GM23338 (cell line): ENCODE measurements at regions not wholly inside any gene's neighbourhood (a gene's known extent, or its start where the extent isn't known, plus 50 kb on each side); places are given as distances from the start of the nearest gene placed in this dataset.
"Not testable (repeated sequence)": the region's sequence is repeated elsewhere in the genome, so short reads cannot be mapped to it uniquely, and the experiment has no call there.

ENCODE experiments used
- ATAC-seq: fragments of 200-7000 bp; cut with Tn5 transposase; 3 replicates; pipeline ENCODE4 v1.9.1; 2020
- DNase-seq: peaks from one replicate; pipeline ENCODE4 v3.0.0-alpha.2; 2015; ENCODE audit warnings: low spot score
- H2AFZ ChIP-seq: fragments of 200-600 bp; sonication (generic); 2 replicates; pipeline ENCODE4 v1.8.0; 2016; ENCODE audit warnings: antibody characterized with exemption, mild to moderate bottlenecking, moderate library complexity
- H3F3A ChIP-seq: fragments of 200-600 bp; sonication (generic); replicated peaks from 2 replicates; pipeline ENCODE4 v1.8.0; 2017; ENCODE audit warnings: antibody characterized with exemption, mixed run types, low read depth
- H3K27ac ChIP-seq: fragments of 200-600 bp; sonication (generic); 2 replicates; pipeline ENCODE4 v1.6.1; 2016; ENCODE audit warnings: low read depth
- H3K27me3 ChIP-seq: fragments of 200-600 bp; sonication (generic); 2 replicates; pipeline ENCODE4 v1.8.0; 2016; ENCODE audit warnings: mild to moderate bottlenecking, mixed run types, moderate library complexity; ENCODE audit not compliant: insufficient read depth
- H3K36me3 ChIP-seq: fragments of 200-600 bp; sonication (generic); 2 replicates; pipeline ENCODE4 v1.8.0; 2016; ENCODE audit warnings: mild to moderate bottlenecking; ENCODE audit not compliant: insufficient read depth
- H3K4me1 ChIP-seq: fragments of 200-600 bp; sonication (generic); 2 replicates; pipeline ENCODE4 v1.8.0; 2016; ENCODE audit warnings: mild to moderate bottlenecking, moderate library complexity; ENCODE audit not compliant: insufficient read depth
- H3K4me2 ChIP-seq: fragments of 200-600 bp; sonication (generic); 2 replicates; pipeline ENCODE4 v1.7.1; 2017; ENCODE audit warnings: mixed run types
- H3K4me3 ChIP-seq: fragments of 200-600 bp; sonication (generic); 2 replicates; pipeline ENCODE4 v1.6.1; 2016; ENCODE audit warnings: mixed run types
- H3K79me2 ChIP-seq: fragments of 200-600 bp; sonication (generic); replicated peaks from 2 replicates; pipeline ENCODE4 v1.8.0; 2017; ENCODE audit warnings: mild to moderate bottlenecking; ENCODE audit not compliant: insufficient read depth
- H3K9me2 ChIP-seq: fragments of 200-600 bp; sonication (generic); 2 replicates; pipeline ENCODE4 v1.8.0; 2017; ENCODE audit not compliant: insufficient read depth
- H4K20me1 ChIP-seq: fragments of 200-600 bp; sonication (generic); replicated peaks from 2 replicates; pipeline ENCODE4 v1.8.0; 2017; ENCODE audit warnings: mild to moderate bottlenecking; ENCODE audit not compliant: insufficient read depth
- H3K27ac Mint-ChIP-seq: 2 replicates; pipeline ENCODE4 v1.8.0; 2020; ENCODE audit warnings: inconsistent platforms, mild to moderate bottlenecking, moderate library complexity, mixed read lengths
- H3K27me3 Mint-ChIP-seq: 3 replicates; pipeline ENCODE4 v1.8.0; 2022; ENCODE audit warnings: low read depth, mild to moderate bottlenecking, moderate library complexity, mixed read lengths, inconsistent platforms; ENCODE audit not compliant: insufficient read depth, poor library complexity
- H3K36me3 Mint-ChIP-seq: 3 replicates; pipeline ENCODE4 v1.8.0; 2021; ENCODE audit warnings: low read depth, mild to moderate bottlenecking, inconsistent platforms, moderate library complexity, mixed read lengths
- H3K4me1 Mint-ChIP-seq: 3 replicates; pipeline ENCODE4 v1.8.0; 2020; ENCODE audit warnings: mild to moderate bottlenecking, inconsistent platforms, mixed read lengths
- H3K4me3 Mint-ChIP-seq: 3 replicates; pipeline ENCODE4 v1.8.0; 2021; ENCODE audit warnings: moderate library complexity, mild to moderate bottlenecking, inconsistent platforms, mixed read lengths
- H3K9me3 Mint-ChIP-seq: 3 replicates; pipeline ENCODE4 v1.8.0; 2020; ENCODE audit warnings: moderate library complexity, mild to moderate bottlenecking, inconsistent platforms, mixed read lengths
- CREB1 ChIP-seq: fragments of 250-450 bp; sonication (Bioruptor Pico); IDR thresholded peaks from 2 replicates; pipeline ENCODE4 v1.5.0; 2020; ENCODE audit warnings: low read depth, mild to moderate bottlenecking, moderate library complexity
- EZH2phosphoT487 ChIP-seq: fragments of 200-600 bp; sonication (generic); IDR thresholded peaks from one replicate; pipeline ENCODE4 v1.8.1; 2018; ENCODE audit warnings: antibody characterized with exemption; ENCODE audit not compliant: unreplicated experiment
- JUNB ChIP-seq: IDR thresholded peaks from one replicate; pipeline ENCODE4 v1.6.1; 2016; ENCODE audit warnings: antibody characterized with exemption; ENCODE audit not compliant: unreplicated experiment
- NANOG ChIP-seq: IDR thresholded peaks from 2 replicates; pipeline ENCODE4 v1.6.1; 2016; ENCODE audit warnings: antibody characterized with exemption, borderline replicate concordance
- POLR2AphosphoS5 ChIP-seq: IDR thresholded peaks from 2 replicates; pipeline ENCODE4 v1.6.1; 2016; ENCODE audit warnings: antibody characterized with exemption, low read depth
- STAT1 ChIP-seq: IDR thresholded peaks from one replicate; pipeline ENCODE4 v1.6.1; 2016; ENCODE audit warnings: antibody characterized with exemption; ENCODE audit not compliant: unreplicated experiment
- ZNF114 ChIP-seq: fragments of 250-450 bp; sonication (Bioruptor Pico); IDR thresholded peaks from 2 replicates; pipeline ENCODE4 v1.5.0; 2020; ENCODE audit warnings: mild to moderate bottlenecking, moderate library complexity
- TF ChIP-seq, protein P1 (sequence below), 2 experiments: fragments of 200-600 bp in 1 of 2; sonication (generic) in 1 of 2; conservative IDR thresholded peaks; 2 replicates each; pipeline versions ENCODE4 v1.5.1 to v1.6.1; 2016 to 2017; ENCODE audit warnings: antibody characterized with exemption in 2 of 2, low read depth in 2 of 2, mild to moderate bottlenecking in 2 of 2, moderate library complexity in 1 of 2

- H3K4me3 ChIP-seq, H3K27me3 Mint-ChIP-seq, H3K4me3 Mint-ChIP-seq, ATAC-seq, H2AFZ ChIP-seq, H3K36me3 ChIP-seq, H3K9me3 Mint-ChIP-seq, H3K4me1 ChIP-seq, H3K36me3 Mint-ChIP-seq, H3K27me3 ChIP-seq, H3K27ac Mint-ChIP-seq, H3K79me2 ChIP-seq, H3K4me2 ChIP-seq, H4K20me1 ChIP-seq, H3K27ac ChIP-seq, DNase-seq, H3K4me1 Mint-ChIP-seq, H3K9me2 ChIP-seq, H3F3A ChIP-seq: not testable (repeated sequence)
Observed at GRCh38 chr6:82816243-82816642, 249.4 kb downstream of the UBE3D start.

- no peaks in the 10 kb centered on the region for H3K36me3 ChIP-seq
- H3K36me3 Mint-ChIP-seq = no peaks in the 10 kb centered on the region
- no peaks in the 10 kb centered on the region for H3K4me1 Mint-ChIP-seq
- DNase-seq = no peak
- H3K4me3 Mint-ChIP-seq = no peak overlapping the region
- H3F3A ChIP-seq = no peaks in the 10 kb centered on the region
- peaks cover 2% of the 10 kb centered on the region for H3K27me3 Mint-ChIP-seq
- H3K4me1 ChIP-seq = no peaks in the 10 kb centered on the region
- H2AFZ ChIP-seq = no peak overlapping the region
- H3K27me3 ChIP-seq = no peaks in the 10 kb centered on the region
- no peak overlapping the region for H3K4me3 ChIP-seq
- H3K9me3 Mint-ChIP-seq = 0 out of 3 replicates have a peak, but pooled peaks cover 3% of the 10 kb centered on the region
- no peaks in the 10 kb centered on the region for H3K9me2 ChIP-seq
- H3K27ac ChIP-seq = no peak overlapping the region
- no peak for ATAC-seq
- no peak overlapping the region for H3K4me2 ChIP-seq
- TF ChIP-seq STAT1 (no peak), EZH2phosphoT487 (no peak), NANOG (no peak), POLR2AphosphoS5 (no peak), CREB1 (CRISPR knock-in tag) (no peak), JUNB (no peak)
- TF ChIP-seq, protein P1, sequence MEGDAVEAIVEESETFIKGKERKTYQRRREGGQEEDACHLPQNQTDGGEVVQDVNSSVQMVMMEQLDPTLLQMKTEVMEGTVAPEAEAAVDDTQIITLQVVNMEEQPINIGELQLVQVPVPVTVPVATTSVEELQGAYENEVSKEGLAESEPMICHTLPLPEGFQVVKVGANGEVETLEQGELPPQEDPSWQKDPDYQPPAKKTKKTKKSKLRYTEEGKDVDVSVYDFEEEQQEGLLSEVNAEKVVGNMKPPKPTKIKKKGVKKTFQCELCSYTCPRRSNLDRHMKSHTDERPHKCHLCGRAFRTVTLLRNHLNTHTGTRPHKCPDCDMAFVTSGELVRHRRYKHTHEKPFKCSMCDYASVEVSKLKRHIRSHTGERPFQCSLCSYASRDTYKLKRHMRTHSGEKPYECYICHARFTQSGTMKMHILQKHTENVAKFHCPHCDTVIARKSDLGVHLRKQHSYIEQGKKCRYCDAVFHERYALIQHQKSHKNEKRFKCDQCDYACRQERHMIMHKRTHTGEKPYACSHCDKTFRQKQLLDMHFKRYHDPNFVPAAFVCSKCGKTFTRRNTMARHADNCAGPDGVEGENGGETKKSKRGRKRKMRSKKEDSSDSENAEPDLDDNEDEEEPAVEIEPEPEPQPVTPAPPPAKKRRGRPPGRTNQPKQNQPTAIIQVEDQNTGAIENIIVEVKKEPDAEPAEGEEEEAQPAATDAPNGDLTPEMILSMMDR (conservative IDR thresholded peaks at IDR 0.05; ENCODE audit: low read depth in 2 of 2) = no peak
- no peaks in the 10 kb centered on the region for H3K79me2 ChIP-seq
- H4K20me1 ChIP-seq = no peaks in the 10 kb centered on the region; the same call in 1 of the 2 replicates
- H3K27ac Mint-ChIP-seq = no peak overlapping the region
Observed at GRCh38 chr6:82818727-82819126, 246.9 kb downstream of the UBE3D start.

- Histone ChIP-seq H3K4me1 (no peaks in the 10 kb centered on the region), H3K36me3 (no peaks in the 10 kb centered on the region), H3K4me2 (no peak overlapping the region), H4K20me1 (no peaks in the 10 kb centered on the region; the same call in 1 of the 2 replicates), H3K9me2 (no peaks in the 10 kb centered on the region), H3K79me2 (no peaks in the 10 kb centered on the region), H3K27ac (no peak overlapping the region), H3K4me3 (no peak overlapping the region), H3K27me3 (no peaks in the 10 kb centered on the region), H3F3A (no peaks in the 10 kb centered on the region), H2AFZ (no peak overlapping the region)
- no peak for ATAC-seq
- no peaks in the 10 kb centered on the region for H3K36me3 Mint-ChIP-seq
- DNase-seq = no peak
- H3K27ac Mint-ChIP-seq = no peak overlapping the region
- H3K9me3 Mint-ChIP-seq = no peaks in the 10 kb centered on the region; the same call in 2 of the 3 replicates
- H3K4me3 Mint-ChIP-seq = no peak overlapping the region
- TF ChIP-seq POLR2AphosphoS5 = no peak
- TF ChIP-seq CREB1 (CRISPR knock-in tag) = no peak
- no peak for TF ChIP-seq ZNF114 (CRISPR knock-in tag)
- peaks cover 5% of the 10 kb centered on the region for H3K27me3 Mint-ChIP-seq
- no peaks in the 10 kb centered on the region for H3K4me1 Mint-ChIP-seq
Observed at GRCh38 chr6:82823361-82823760, 242.3 kb downstream of the UBE3D start.
